Activated CD4-positive, alpha-beta T cell treated with anti-CD3 and anti-CD28 coated beads, Interleukin-2, amount 50 U/mL, for 16 hours (primary cell): ENCODE measurements at regions not wholly inside any gene's neighbourhood (a gene's known extent, or its start where the extent isn't known, plus 50 kb on each side); places are given as distances from the start of the nearest gene placed in this dataset.

Experiments
- DNase-seq: peaks from one replicate; pipeline ENCODE4 v3.0.0-alpha.2; 2020

GRCh38 chr11:80162387-80162786, 721.6 kb upstream of the TENM4 start:
- DNase-seq: no peak

- no peak for DNase-seq
Measured at GRCh38 chr11:80157447-80157846, 716.6 kb upstream of the TENM4 start.

- DNase-seq: no peak
Measured at GRCh38 chr11:80156062-80156461, 715.2 kb upstream of the TENM4 start.

GRCh38 chr11:80155412-80156017, 714.7 kb upstream of the TENM4 start:
- peak; percentile 9 for DNase-seq

- DNase-seq: no peak
Measured at GRCh38 chr11:80146232-80146631, 705.4 kb upstream of the TENM4 start.

- DNase-seq: no peak
Measured at GRCh38 chr11:80144897-80145594, 704.2 kb upstream of the TENM4 start.

- no peak for DNase-seq
Measured at GRCh38 chr11:80136991-80137390, 696.2 kb upstream of the TENM4 start.

- no peak for DNase-seq
Measured at GRCh38 chr11:80129396-80129795, 688.6 kb upstream of the TENM4 start.

- DNase-seq: no peak
Measured at GRCh38 chr11:80122211-80122610, 681.4 kb upstream of the TENM4 start.

GRCh38 chr11:80118073-80118472, 677.2 kb upstream of the TENM4 start:
- DNase-seq: no peak

- no peak for DNase-seq
Measured at GRCh38 chr11:80116796-80117195, 676.0 kb upstream of the TENM4 start.

- no peak for DNase-seq
Measured at GRCh38 chr11:80109652-80110051, 668.8 kb upstream of the TENM4 start.

- no peak for DNase-seq
Measured at GRCh38 chr11:80109031-80109430, 668.2 kb upstream of the TENM4 start.

- no peak for DNase-seq
Measured at GRCh38 chr11:80107415-80107814, 666.6 kb upstream of the TENM4 start.

- DNase-seq: no peak
Measured at GRCh38 chr11:80104191-80104590, 663.4 kb upstream of the TENM4 start.

GRCh38 chr11:80103142-80103859, 662.5 kb upstream of the TENM4 start:
- DNase-seq: no peak

GRCh38 chr11:80097146-80097545, 656.3 kb upstream of the TENM4 start:
- no peak for DNase-seq

- DNase-seq: no peak
Measured at GRCh38 chr11:80096736-80097135, 655.9 kb upstream of the TENM4 start.

- no peak for DNase-seq
Measured at GRCh38 chr11:80086496-80087055, 645.7 kb upstream of the TENM4 start.

GRCh38 chr11:80085563-80085962, 644.7 kb upstream of the TENM4 start:
- no peak for DNase-seq

GRCh38 chr11:80084608-80085007, 643.8 kb upstream of the TENM4 start:
- DNase-seq: no peak

- DNase-seq: no peak
Measured at GRCh38 chr11:80083531-80083951, 642.7 kb upstream of the TENM4 start.

- DNase-seq: no peak
Measured at GRCh38 chr11:80082406-80082805, 641.6 kb upstream of the TENM4 start.

GRCh38 chr11:80077113-80077512, 636.3 kb upstream of the TENM4 start:
- no peak for DNase-seq
